Anterior cingulate cortex (tissue), 58 donors: ENCODE measurements at regions not wholly inside any gene's neighbourhood (a gene's known extent, or its start where the extent isn't known, plus 50 kb on each side); places are given as distances from the start of the nearest gene placed in this dataset.

Source experiments
- DNase-seq, 58 donors: peaks; one replicate each; lab custom pipeline; 2025; lab: John Stamatoyannopoulos, UW

GRCh38 chr2:15801439-15801838 is 138.9 kb upstream of the MYCN start:
- no peak for DNase-seq

GRCh38 chr2:15801904-15802303 is 138.4 kb upstream of the MYCN start:
- no peak for DNase-seq

GRCh38 chr2:15802657-15803542 is 137.4 kb upstream of the MYCN start:
- DNase-seq, result peak in 1 of 58 donors; percentile 16

- DNase-seq, result no peak
Measured at GRCh38 chr2:15803543-15804245, 136.7 kb upstream of the MYCN start.

GRCh38 chr2:15804246-15804619 is 136.1 kb upstream of the MYCN start:
- no peak for DNase-seq

GRCh38 chr2:15804691-15805090 is 135.7 kb upstream of the MYCN start:
- no peak for DNase-seq

- no peak for DNase-seq
Measured at GRCh38 chr2:15805206-15805605, 135.1 kb upstream of the MYCN start.

GRCh38 chr2:15805772-15806171 is 134.6 kb upstream of the MYCN start:
- no peak for DNase-seq

GRCh38 chr2:15806801-15807417 is 133.4 kb upstream of the MYCN start:
- DNase-seq, result no peak

- DNase-seq, result no peak
Measured at GRCh38 chr2:15807418-15808203, 132.7 kb upstream of the MYCN start.

GRCh38 chr2:15808204-15808910 is 132.0 kb upstream of the MYCN start:
- no peak for DNase-seq

- DNase-seq, result no peak
Measured at GRCh38 chr2:15808944-15809343, 131.4 kb upstream of the MYCN start.

- DNase-seq, result no peak
Measured at GRCh38 chr2:15809404-15809803, 130.9 kb upstream of the MYCN start.

- DNase-seq, result no peak
Measured at GRCh38 chr2:15810477-15811150, 129.7 kb upstream of the MYCN start.

GRCh38 chr2:15811367-15811766 is 129.0 kb upstream of the MYCN start:
- no peak for DNase-seq

GRCh38 chr2:15812187-15812780 is 128.1 kb upstream of the MYCN start:
- DNase-seq, result peak in 20 of 58 donors; percentile 8 to 54 (median 24)

GRCh38 chr2:15813481-15814266 is 126.7 kb upstream of the MYCN start:
- peak in 1 of 58 donors; percentile 16 for DNase-seq

- DNase-seq, result peak in 1 of 58 donors; percentile 20
Measured at GRCh38 chr2:15814403-15814802, 125.9 kb upstream of the MYCN start.
